ENCODE measurements at regions not wholly inside any gene's neighbourhood (a gene's known extent, or its start where the extent isn't known, plus 50 kb on each side); places are given as distances from the start of the nearest gene placed in this dataset.

DNA sequence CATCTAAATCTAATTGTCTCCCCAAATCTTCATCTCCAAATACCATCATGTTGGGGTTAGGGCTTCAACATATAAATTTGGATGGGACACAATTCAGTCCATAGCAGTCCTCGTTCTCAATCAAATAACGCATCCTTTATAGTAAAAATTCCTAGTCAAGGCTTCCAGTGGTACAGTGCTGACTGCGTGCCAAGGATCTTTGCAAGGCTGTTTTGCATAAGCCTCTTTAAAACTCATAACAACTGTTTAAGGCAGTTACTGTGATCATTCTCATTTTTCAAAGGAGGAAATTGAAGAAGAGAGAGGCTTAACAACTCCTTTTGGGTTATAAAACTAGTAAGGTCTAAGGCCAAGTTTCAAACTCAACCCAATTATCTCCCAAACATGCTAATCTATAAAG lies 666.9 kb downstream of the NYAP2 start:
- Histone ChIP-seq H3K36me3 (ENCODE audit: insufficient read depth, low read length) (no peaks in the 10 kb centered on the region), H4K20me1 (ENCODE audit: insufficient read depth, low read length) (no peaks in the 10 kb centered on the region), H3K9me2 (ENCODE audit: low read depth, low read length) (no peaks in the 10 kb centered on the region), H3K27ac (ENCODE audit: low read depth, low read length, poor library complexity, severe bottlenecking) (no peak overlapping the region), H3K4me1 (ENCODE audit: insufficient read depth, low read length, severe bottlenecking) (no peaks in the 10 kb centered on the region), H3K9ac (ENCODE audit: low read length) (no peak overlapping the region), H3K4me2 (ENCODE audit: low read length) (no peak overlapping the region), H3K79me2 (ENCODE audit: insufficient read depth, low read length) (no peaks in the 10 kb centered on the region), H2AFZ (ENCODE audit: low read length) (no peak overlapping the region), H3K9me3 (ENCODE audit: low read length) (no peaks in the 10 kb centered on the region), H3K4me3 (ENCODE audit: low read depth, low read length, poor library complexity, severe bottlenecking) (no peak overlapping the region), H3F3A (ENCODE audit: insufficient read depth, low read length) (no peaks in the 10 kb centered on the region), H3K27me3 (ENCODE audit: insufficient read depth, low read length) (no peaks in the 10 kb centered on the region)
- TF ChIP-seq, protein P1, sequence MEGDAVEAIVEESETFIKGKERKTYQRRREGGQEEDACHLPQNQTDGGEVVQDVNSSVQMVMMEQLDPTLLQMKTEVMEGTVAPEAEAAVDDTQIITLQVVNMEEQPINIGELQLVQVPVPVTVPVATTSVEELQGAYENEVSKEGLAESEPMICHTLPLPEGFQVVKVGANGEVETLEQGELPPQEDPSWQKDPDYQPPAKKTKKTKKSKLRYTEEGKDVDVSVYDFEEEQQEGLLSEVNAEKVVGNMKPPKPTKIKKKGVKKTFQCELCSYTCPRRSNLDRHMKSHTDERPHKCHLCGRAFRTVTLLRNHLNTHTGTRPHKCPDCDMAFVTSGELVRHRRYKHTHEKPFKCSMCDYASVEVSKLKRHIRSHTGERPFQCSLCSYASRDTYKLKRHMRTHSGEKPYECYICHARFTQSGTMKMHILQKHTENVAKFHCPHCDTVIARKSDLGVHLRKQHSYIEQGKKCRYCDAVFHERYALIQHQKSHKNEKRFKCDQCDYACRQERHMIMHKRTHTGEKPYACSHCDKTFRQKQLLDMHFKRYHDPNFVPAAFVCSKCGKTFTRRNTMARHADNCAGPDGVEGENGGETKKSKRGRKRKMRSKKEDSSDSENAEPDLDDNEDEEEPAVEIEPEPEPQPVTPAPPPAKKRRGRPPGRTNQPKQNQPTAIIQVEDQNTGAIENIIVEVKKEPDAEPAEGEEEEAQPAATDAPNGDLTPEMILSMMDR (IDR thresholded peaks at IDR 0.05; ENCODE audit: low read length): no peak
- no peak for TF ChIP-seq EZH2 (IDR thresholded peaks at IDR 0.05; ENCODE audit: borderline replicate concordance, low read length)

DNA sequence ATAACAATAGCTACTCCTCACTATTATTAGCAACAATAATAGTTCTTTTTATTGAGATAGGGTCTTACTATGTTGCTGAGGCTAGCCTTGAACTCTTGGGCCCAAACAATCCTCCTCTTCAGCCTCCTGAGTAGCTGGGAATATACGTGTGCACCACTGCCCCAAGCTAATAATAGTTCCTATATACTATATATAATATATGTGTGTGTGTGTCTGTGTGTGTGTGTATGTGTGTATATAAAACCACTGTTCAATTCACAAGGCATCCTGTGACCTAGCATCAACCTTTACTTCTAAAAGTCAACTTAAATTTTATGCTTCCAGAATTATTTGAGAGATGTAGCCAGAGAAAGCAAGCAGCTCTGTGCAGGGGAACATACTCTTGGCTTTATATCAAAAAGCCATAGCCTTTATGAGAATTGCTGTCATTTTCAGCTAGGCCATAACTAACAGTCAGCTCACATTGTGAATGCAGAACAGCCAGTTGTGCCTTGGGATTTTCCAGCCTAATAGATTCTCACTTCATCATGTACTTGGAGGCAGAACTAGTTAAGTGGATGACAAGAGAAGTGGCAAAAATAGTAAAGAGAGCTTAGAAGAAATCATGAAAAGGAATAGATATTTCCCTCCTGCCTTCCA lies 665.5 kb downstream of the NYAP2 start:
- Histone ChIP-seq H3K9me2 (ENCODE audit: low read depth, low read length) (no peaks in the 10 kb centered on the region), H3K9me3 (ENCODE audit: low read length) (no peaks in the 10 kb centered on the region), H4K20me1 (ENCODE audit: insufficient read depth, low read length) (no peaks in the 10 kb centered on the region), H3K79me2 (ENCODE audit: insufficient read depth, low read length) (no peaks in the 10 kb centered on the region), H3K9ac (ENCODE audit: low read length) (no peak overlapping the region), H3K36me3 (ENCODE audit: insufficient read depth, low read length) (no peaks in the 10 kb centered on the region), H2AFZ (ENCODE audit: low read length) (no peak overlapping the region), H3K4me1 (ENCODE audit: insufficient read depth, low read length, severe bottlenecking) (no peaks in the 10 kb centered on the region), H3K27ac (ENCODE audit: low read depth, low read length, poor library complexity, severe bottlenecking) (no peak overlapping the region), H3F3A (ENCODE audit: insufficient read depth, low read length) (no peaks in the 10 kb centered on the region), H3K27me3 (ENCODE audit: insufficient read depth, low read length) (no peaks in the 10 kb centered on the region), H3K4me3 (ENCODE audit: low read depth, low read length, poor library complexity, severe bottlenecking) (no peak overlapping the region), H3K4me2 (ENCODE audit: low read length) (no peak overlapping the region)
- TF ChIP-seq, protein P1 (IDR thresholded peaks at IDR 0.05; ENCODE audit: low read length): no peak
- no peak for TF ChIP-seq EZH2 (IDR thresholded peaks at IDR 0.05; ENCODE audit: borderline replicate concordance, low read length)

DNA sequence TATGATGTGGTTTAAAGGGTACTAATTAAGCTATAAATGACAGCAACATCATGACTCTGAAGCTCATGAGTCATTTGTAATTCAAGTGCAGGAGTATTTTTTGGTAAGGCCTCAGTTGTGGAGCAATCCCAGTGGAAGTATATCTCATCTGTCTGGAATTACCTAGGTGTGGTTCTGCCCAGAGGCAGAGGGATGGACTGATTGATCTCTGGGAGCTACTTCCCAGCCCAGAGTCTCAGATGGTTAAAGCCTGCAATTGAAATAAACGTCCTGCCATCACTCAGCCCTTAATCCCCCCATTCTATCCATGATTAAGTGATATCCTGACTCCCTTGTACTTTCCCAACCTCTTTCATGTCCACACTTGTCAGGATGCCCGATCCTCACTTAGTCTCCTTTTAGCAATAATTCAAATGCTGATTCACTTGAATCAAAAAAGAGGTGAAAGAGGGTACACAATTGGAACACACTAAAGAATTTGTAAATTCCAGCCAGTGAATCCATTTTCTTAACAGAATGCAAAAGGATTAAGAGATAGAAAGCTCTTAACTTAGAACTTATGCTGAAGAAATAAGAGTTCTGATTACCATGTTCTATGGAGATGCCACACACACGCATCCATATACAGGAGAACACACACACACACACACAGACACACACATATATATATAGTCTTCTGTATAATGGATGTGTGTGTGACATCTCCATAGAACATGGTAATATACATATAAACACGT lies 664.4 kb downstream of the NYAP2 start:
- H3K9me3 ChIP-seq (ENCODE audit: low read length): no peaks in the 10 kb centered on the region
- H3K4me2 ChIP-seq (ENCODE audit: low read length): no peak overlapping the region
- TF ChIP-seq, protein P1 (IDR thresholded peaks at IDR 0.05; ENCODE audit: low read length): no peak
- TF ChIP-seq EZH2 (IDR thresholded peaks at IDR 0.05; ENCODE audit: borderline replicate concordance, low read length): no peak

More for the DNA sequence above, 664.4 kb downstream of the NYAP2 start:
- H3K9me2 ChIP-seq (ENCODE audit: low read depth, low read length): no peaks in the 10 kb centered on the region
- no peak overlapping the region for H3K4me3 ChIP-seq (ENCODE audit: low read depth, low read length, poor library complexity, severe bottlenecking)
- no peaks in the 10 kb centered on the region for H3K27me3 ChIP-seq (ENCODE audit: insufficient read depth, low read length)
- no peaks in the 10 kb centered on the region for H3F3A ChIP-seq (ENCODE audit: insufficient read depth, low read length)
- H4K20me1 ChIP-seq (ENCODE audit: insufficient read depth, low read length): no peaks in the 10 kb centered on the region
- no peak overlapping the region for H2AFZ ChIP-seq (ENCODE audit: low read length)
- H3K4me1 ChIP-seq (ENCODE audit: insufficient read depth, low read length, severe bottlenecking): no peaks in the 10 kb centered on the region
- H3K79me2 ChIP-seq (ENCODE audit: insufficient read depth, low read length): no peaks in the 10 kb centered on the region
- H3K36me3 ChIP-seq (ENCODE audit: insufficient read depth, low read length): no peaks in the 10 kb centered on the region
- H3K27ac ChIP-seq (ENCODE audit: low read depth, low read length, poor library complexity, severe bottlenecking): no peak overlapping the region
- no peak overlapping the region for H3K9ac ChIP-seq (ENCODE audit: low read length)

Measured in OCI-LY1 (cell line).